Kidney epithelial cell (primary cell): ENCODE measurements at regions not wholly inside any gene's neighbourhood (a gene's known extent, or its start where the extent isn't known, plus 50 kb on each side); places are given as distances from the start of the nearest gene placed in this dataset.

Experiments
- DNase-seq: peaks from one replicate; pipeline ENCODE4 v3.0.0-alpha.2; 2010; ENCODE audit warnings: low read depth
- H3K27me3 ChIP-seq: 2 replicates; pipeline ENCODE4 v1.6.0; 2011; ENCODE audit warnings: low read length; ENCODE audit not compliant: control insufficient read depth, insufficient read depth
- H3K36me3 ChIP-seq: 2 replicates; pipeline ENCODE4 v1.5.1; 2011; ENCODE audit warnings: low read length; ENCODE audit not compliant: control insufficient read depth, insufficient read depth
- H3K4me3 ChIP-seq: 2 replicates; pipeline ENCODE4 v1.5.1; 2011; ENCODE audit warnings: low read depth, mild to moderate bottlenecking, control low read depth, low read length
- CTCF ChIP-seq: IDR thresholded peaks from 2 replicates; pipeline ENCODE4 v1.5.1; 2011; ENCODE audit warnings: mild to moderate bottlenecking, moderate library complexity, low read length, control low read depth, inconsistent platforms; ENCODE audit not compliant: insufficient read depth, poor library complexity, severe bottlenecking

GRCh38 chr13:39269004-39269403 is 230.7 kb downstream of the NHLRC3 start:
- TF ChIP-seq CTCF: no peak
- Histone ChIP-seq H3K4me3 (no peak overlapping the region), H3K36me3 (no peaks in the 10 kb centered on the region), H3K27me3 (no peaks in the 10 kb centered on the region)
- DNase-seq: no peak

- Histone ChIP-seq H3K27me3 (no peaks in the 10 kb centered on the region), H3K36me3 (no peaks in the 10 kb centered on the region), H3K4me3 (no peak overlapping the region)
- no peak for TF ChIP-seq CTCF
- no peak for DNase-seq
Observed at GRCh38 chr13:39269411-39269810, 231.2 kb downstream of the NHLRC3 start.

- no peak for TF ChIP-seq CTCF
- DNase-seq: no peak
- Histone ChIP-seq H3K27me3 (no peaks in the 10 kb centered on the region), H3K36me3 (no peaks in the 10 kb centered on the region), H3K4me3 (no peak overlapping the region)
Observed at GRCh38 chr13:39272994-39273393, 234.7 kb downstream of the NHLRC3 start.

- no peaks in the 10 kb centered on the region for H3K36me3 ChIP-seq
- H3K4me3 ChIP-seq: no peak overlapping the region
- TF ChIP-seq CTCF: peak; percentile 29
- H3K27me3 ChIP-seq: no peaks in the 10 kb centered on the region
- no peak for DNase-seq
Observed at GRCh38 chr13:39273953-39274738, 235.9 kb downstream of the NHLRC3 start.

GRCh38 chr13:39274739-39275325 is 236.6 kb downstream of the NHLRC3 start:
- Histone ChIP-seq H3K27me3 (no peaks in the 10 kb centered on the region), H3K36me3 (no peaks in the 10 kb centered on the region), H3K4me3 (no peak overlapping the region)
- no peak for DNase-seq
- TF ChIP-seq CTCF: no peak

- H3K36me3 ChIP-seq: no peaks in the 10 kb centered on the region
- no peak for TF ChIP-seq CTCF
- H3K27me3 ChIP-seq: no peaks in the 10 kb centered on the region
- no peak overlapping the region for H3K4me3 ChIP-seq
- DNase-seq: no peak
Observed at GRCh38 chr13:39279077-39279476, 240.8 kb downstream of the NHLRC3 start.
